ENCODE measurements at regions not wholly inside any gene's neighbourhood (a gene's known extent, or its start where the extent isn't known, plus 50 kb on each side); places are given as distances from the start of the nearest gene placed in this dataset.

DNA sequence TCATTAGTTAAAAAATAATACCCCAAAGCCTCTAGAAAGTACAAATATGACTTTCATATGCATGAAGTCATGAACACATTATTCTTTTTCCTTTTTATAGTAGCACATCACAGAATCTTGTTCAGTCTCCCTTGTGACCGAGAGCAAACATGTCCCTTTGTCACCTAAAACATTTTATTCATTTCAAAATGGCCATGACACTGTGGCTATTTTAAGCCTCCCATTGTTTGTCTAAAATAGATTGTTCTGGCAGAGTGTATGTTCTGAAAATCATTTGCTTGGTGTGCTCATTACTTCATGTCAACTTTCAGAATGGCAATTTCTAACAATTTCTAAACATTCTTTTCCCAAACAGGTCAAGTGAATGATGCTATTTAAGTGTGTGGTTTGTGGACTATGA lies 865.0 kb downstream of the JRKL start:
- no peak for TF ChIP-seq PKNOX1 (IDR thresholded peaks at IDR 0.05)
- no peak for TF ChIP-seq FOXM1 (IDR thresholded peaks at IDR 0.05; ENCODE audit: borderline replicate concordance)
- no peak for TF ChIP-seq SP1 (IDR thresholded peaks at IDR 0.05)
- no peak for TF ChIP-seq NFRKB (IDR thresholded peaks at IDR 0.05)
- TF ChIP-seq ZNF384 (IDR thresholded peaks at IDR 0.05) = no peak
- no peak for TF ChIP-seq TARDBP (IDR thresholded peaks at IDR 0.05)
- TF ChIP-seq ELF4 (IDR thresholded peaks at IDR 0.05) = no peak
